Activated CD4-positive, alpha-beta T cell treated with anti-CD3 and anti-CD28 coated beads, Interleukin-2, amount 50 U/mL, for 24 hours (primary cell): ENCODE measurements at regions not wholly inside any gene's neighbourhood (a gene's known extent, or its start where the extent isn't known, plus 50 kb on each side); places are given as distances from the start of the nearest gene placed in this dataset.
"Not testable (repeated sequence)": the region's sequence is repeated elsewhere in the genome, so short reads cannot be mapped to it uniquely, and the experiment has no call there.

Experiments used
- DNase-seq, 2 donors: peaks; one replicate each; pipeline ENCODE4 v3.0.0-alpha.2; 2020; ENCODE audit warnings: low read depth in 1 of 2, low spot score in 1 of 2

DNA sequence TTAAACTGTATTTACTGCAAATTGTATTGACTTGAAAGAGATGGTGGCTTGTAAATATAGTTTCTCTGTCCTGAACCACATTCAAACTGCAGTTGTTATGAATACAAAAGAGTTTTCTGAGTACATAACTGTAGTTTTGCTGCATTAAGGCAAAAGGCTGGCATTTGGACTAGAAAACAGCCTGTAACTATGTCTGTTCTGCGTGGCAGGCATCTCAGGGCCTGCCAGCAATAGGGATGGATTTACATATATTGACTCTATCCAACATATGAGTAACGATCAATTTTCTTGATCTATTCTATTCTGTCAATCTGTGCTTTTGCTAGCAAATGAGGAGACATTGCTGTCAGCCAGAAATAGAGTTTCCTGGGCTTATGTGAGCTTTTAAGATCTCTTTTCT is 174.6 kb downstream of the TMEM26 start:
- no peak for DNase-seq

DNA sequence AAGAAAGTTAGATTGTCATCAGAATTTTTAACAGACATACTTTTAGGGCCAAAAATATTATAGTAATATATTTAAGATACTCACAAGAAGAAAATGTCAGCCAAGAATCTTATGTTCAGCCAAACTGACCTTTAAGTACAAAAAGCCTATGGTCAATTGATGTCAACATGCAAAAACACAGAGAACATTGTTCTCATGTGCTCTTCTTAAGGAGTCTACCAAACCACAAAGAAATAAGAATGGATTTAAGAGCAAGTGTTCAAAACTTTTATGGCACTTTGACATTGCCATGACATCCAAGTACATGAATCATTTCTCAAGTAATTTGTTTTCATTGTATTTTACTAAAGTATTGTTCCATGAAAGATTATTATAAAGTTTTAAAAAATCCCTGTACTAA is 180.4 kb downstream of the TMEM26 start:
- no peak for DNase-seq

DNA sequence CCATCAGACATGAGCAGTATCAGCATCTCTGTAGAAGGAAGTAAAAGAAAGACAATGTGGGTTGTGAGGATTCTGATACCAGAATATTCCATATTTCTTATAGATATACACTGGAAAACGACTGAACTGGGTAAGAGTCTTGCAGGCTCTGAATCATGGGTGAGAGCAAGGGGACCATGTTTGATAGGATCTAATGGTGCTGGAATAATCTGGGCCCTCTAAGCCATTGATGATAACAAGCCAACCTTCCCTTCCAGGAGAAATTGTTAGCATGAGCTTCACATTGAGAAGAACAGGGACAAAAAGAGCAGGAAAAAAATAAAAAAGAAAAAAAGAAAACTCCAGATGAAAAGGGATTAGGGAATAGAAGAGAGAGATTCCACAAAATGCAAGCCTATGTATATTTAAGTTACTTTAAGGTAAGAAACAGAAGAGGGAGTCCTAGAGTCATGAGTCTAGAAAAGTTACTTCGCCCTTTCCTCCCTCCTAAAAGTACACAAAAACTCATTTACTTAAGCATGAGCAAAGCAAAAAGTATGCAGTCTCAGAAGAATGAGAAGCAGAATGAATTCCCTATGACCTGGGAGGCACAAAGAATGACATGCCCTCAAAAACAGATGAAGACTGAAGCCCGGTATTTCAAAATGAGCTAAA is 181.9 kb downstream of the TMEM26 start:
- no peak for DNase-seq

DNA sequence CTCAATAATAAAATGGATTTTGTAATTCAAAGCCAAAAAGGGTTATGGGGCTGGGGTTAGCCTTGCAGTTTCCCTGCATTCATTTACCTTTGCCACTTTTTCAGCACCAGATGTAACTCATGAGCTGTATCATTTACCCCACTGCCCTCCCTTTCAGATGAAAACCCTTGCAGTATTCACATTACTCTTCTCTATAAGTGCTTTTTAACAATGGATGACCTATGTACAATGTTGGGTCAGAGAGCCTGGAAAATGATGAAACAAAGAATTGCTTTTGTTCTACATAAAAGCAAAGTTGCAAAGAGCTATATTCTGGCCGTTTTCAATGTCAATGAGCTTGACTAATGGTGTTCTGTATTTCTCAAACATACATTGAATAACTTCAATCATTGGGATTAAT is 189.7 kb downstream of the TMEM26 start:
- DNase-seq: no peak

DNA sequence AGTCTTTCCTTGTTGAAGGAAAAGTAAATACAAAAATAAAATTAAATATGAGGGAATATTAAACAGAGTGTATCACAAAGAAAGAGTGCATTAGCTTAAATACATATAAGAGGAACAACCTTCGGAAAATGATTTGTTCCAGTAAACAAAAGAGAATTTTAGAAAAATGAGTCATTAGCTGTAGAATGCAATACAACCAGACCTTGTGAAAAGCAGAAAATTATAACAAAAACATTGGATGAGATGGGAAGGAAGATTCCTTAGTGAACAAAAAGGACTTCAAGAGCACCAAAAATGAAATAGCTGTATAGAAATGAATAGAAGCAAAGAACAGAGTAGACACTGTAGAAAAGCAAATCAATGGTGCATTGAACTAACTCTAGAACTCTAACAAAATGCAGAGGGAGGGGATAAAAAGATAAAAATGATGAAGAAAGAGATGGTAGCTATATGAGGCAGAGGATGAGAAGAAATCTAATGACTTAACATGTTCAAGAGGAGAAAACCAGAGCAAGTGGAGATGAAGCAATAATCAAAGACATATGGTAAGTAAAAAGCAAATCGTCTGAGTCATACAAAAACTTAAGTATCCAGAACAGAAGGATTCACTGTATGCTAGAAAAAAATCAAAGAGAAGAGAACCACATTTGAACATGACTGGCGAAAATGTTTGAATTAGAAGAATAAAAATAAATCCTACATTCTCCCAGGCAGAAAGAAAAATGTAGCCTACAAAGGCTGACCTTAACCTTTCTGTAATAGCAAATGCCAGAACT is 190.5 kb downstream of the TMEM26 start:
- DNase-seq: no peak

DNA sequence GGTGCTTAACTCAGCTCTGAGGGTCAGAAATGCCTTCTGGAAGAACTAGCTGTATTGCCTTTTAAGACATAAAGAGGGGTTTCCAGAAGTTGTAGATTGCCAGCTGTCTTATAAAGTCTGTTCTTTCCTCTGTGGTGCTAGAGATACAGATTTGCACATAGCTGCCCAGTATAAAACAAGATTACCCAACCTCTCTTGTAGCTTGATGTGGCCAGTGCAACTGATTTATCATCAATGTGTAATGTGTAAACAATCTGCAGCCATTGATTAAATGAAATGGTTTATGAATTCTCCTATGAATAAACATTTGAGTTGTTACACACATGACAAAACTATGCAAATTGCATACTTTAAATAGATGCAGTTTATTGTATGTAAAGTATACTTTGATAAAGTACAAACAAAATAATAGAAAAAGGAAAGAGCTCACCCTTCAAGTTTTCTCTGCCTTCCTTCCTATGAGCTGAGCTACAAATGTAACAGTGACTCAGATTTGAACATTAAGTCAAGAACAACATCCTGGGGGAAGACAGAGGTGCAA is 195.2 kb downstream of the TMEM26 start:
- DNase-seq: no peak

DNA sequence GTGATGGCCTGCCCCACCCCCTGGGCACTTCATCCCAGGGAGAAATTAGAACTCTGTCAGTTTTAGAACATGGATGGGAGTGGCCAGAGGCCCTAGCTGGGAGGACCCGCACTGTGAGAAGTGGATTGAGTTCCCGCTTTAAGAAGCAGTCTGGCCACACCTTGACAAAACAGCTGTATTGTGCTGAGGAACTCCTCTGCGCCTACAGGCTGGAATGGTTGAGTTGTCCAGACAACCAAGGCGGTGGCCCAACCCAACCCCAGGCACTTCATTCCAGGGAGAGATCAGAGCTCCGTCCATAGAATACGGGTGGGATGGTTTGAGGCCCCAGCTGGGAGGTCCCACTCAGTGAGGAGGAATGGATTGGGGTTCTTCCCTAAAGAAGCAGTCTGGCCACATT is 196.0 kb downstream of the TMEM26 start:
- no peak for DNase-seq

DNA sequence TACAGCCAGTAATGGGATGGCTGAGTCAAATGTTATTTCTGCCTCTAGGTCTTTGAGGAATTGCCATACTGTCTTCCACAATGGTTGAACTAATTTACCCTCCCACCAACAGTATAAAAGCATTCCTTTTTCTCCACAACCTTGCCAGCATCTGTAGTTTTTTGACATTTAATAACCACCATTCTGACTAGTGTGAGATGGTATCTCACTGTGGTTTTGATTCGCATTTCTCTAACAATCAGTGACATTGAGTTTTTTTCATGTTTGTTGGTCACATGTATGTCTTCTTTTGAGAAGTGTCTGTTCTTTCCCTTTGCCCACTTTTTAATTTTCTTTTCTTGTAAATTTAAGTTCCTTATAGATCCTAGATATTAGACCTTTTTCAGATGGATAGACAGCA is 200.9 kb downstream of the TMEM26 start:
- not testable (repeated sequence) for DNase-seq

DNA sequence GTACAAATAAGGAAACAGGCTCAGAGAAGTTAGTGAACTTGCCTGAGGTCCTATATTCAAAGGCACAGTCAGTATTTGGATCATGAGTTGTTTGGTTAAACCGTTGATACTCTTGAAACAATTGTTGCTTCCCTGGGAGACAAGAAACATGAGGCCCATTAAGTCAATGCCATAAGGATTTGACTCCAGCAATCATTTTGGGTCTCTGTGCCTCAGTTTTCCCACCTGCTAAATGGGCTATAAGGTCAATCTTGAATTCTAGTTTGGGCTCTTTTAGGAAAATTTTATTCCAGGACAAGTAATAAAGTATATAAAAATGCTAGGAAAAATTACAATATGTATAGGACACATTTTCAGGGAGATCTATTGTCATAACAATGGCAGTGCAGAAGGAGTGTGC is 202.1 kb downstream of the TMEM26 start:
- DNase-seq: no peak

DNA sequence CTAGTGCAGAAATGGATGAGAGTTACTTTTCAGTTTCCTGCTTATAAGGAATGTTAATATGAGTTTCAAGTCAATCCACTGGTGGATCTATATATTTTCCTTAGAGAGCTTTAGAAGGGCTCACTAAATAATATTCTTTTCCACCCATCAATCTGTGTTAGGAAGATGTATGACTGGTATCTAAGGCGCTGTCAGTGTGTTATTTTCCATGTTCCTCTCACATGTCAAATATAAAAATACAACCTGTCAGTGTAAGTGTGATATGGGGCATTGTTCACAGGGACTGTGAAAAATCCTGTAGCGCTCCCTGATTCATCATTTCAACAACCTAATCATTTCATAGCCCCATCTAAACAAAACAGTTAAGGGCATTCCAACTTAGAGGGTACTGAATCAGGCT is 203.1 kb downstream of the TMEM26 start:
- DNase-seq: no peak

DNA sequence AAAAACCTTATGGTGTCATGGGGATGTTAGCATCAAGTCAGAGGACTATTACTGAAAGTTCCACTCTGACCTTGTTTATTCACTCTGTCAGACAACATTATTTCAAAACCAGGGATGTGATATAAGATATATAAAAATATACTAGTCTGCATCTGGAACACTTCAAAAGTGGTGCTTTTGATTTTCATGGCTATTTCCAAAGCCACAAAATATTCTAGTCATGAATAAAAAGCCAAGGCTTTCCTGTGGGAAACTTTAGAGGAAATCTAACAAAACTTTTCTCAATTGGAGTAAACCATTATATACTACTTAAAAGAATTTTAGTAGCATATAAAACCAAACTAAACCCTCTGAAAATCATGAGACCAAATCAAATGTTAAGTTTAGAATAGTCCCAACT is 205.2 kb downstream of the TMEM26 start:
- DNase-seq: no peak

DNA sequence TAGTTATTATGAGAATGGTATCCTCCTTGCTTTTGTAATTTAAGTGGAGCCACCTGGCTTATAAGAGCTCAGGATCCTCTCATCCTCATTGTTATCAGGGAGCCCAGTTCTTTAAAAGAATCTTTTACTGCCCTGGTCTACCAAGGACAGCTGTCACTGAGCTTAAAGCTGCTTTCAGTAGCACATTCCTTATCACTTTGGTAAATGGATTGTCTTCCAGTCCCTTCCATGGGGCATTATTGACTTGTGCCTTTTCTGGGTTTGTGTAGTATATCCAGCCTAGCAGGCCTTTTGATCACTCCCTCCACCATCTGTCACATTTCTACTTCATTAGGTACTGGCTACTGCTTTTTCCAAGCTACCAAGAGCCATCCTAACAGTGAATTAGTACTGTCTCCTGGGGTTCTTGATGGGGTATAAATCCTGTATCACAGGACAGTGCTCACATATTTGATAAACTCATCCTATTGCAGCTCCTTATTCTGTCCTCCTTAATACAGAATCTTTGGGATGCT is 208.9 kb downstream of the TMEM26 start:
- no peak for DNase-seq

DNA sequence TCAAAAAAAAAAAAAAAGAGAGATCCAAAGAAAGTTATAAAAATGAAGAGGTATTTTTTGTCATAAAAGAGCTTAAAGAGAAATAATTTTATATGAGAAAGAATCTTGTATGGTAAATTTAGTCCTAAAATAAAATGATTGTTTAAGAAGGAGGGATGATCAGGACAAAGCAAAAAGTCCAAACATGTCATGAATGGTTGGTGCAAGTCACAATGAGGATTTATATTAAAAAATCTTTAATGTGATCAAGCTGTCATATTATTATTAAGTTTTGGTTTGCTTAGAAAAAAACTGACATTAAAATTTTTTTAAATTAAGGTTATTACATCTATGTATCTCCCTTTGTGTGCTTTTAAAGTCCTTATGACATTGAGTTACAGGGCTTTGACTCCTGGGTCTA is 220.4 kb downstream of the TMEM26 start:
- DNase-seq: no peak

DNA sequence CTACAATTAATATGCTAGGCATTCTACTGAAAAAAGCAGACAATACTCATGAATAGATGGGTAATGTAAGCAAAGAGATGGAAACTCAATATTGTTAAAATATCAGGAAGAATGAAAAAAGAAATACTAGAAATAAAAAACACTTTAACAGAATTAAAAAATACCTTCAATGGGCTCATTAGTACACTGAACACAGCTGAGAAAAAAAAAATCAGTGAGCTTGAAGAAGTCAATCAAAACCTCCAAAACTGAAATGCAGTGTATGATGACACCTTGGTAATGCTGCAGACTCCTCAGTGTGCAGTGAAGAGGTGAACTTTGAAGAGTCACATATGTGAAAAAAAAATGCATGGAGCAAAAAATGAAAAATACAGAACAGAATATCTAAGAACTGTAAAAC is 227.2 kb downstream of the TMEM26 start:
- no peak for DNase-seq

DNA sequence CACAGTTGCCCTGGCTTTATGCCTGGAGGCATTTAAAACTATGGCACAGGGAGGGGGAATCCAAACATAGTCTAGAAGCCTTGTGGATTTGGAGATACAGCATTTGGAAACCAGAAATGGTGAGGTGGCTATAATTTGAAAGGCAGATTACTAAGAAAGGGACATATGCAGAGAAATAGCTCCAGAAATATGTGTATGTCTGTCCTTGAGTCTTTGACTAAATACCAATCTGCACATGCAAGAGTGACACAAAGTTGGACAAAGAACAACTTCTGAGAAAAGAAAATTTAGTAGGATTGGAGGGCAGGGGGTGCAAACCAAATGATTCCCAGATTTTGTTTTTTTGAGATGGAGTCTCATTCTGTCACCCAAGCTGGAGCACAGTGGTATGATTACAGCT is 229.6 kb downstream of the TMEM26 start:
- no peak for DNase-seq

DNA sequence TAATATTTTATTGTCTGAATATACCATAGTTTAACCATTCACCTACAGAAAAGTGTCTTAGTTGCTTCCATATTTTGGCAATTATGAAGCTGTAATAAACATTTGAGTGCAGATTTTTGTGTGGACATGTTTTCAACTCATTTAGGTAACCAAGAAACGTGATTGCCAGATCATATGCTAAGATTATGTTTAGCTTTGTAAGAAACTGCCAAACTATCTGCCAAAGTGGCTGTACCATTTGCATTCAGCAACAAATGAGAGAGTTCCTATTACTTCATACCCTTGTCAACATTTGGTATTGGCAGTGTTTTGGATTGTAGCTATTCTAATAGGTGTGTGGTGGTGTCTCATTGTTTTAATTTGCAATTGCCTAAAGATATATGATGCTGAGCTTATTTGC is 233.5 kb downstream of the TMEM26 start:
- no peak for DNase-seq

DNA sequence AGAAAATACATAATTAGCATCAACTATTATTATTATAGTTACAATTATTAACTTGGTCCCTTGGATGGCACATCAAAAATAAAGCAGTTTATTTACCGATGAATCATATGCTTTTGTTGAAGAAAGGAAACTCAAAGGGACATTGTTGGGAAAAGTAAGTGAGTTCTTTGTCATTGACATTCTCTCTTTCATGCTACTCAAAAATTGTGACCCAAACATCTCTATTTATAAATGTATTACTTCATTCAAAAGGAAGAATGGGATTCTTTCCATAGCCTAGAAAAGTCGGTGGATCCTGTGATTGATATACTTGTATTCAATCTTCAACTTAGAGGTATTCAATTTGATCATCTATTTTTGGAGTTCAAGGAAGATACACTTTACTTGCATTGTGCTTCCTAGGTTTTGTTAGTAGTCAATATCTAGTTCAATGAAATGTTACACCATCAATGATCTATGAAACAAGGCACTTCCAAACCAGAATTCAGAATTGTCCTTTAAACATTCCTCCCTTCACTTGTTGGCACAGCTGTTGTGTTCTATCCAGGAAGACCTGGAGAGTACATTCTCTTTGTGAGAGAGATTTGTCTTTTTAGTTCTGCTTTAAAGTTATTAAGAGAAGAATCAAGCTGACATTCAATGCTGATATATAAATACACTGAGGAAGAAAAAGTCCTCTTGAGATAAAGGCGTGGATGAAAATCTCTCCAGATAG is 235.2 kb downstream of the TMEM26 start:
- no peak for DNase-seq

DNA sequence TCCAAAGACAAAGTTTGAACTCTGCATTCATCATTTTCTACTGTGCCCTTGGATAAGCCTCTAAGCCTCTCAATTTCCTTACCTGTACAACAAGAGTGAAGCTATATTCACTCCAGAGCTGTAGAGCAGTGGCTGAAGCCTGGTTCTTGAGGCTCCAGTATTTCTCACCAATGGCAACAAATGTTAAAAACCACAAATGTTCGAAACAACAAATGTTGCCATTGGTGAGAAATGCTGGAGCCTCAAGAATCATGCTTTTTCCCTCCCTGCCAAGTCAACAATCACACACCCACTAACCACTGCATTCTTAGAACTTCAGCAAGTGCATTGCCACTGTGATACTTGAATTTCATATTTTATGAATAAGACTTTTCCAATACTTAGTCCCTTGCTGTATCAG is 237.9 kb downstream of the TMEM26 start:
- no peak for DNase-seq

DNA sequence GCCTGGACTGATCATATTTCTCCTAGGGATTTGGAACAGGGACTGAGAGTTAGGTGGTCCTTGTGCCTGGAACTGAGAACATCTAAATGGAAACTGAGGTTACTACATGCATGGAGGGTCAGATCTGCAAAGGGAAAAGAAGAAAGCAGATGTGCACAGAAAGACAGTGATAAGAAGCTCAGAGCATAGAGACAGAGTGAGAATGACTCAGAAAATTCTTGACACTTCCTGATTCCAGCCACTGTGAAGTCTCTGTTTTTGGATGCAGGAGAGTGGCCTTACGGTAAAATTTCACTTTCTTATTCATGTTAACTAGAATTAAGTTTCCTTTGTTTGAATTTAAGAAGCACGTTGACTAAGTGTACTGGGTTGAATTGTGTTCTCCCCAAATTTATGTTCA is 241.7 kb downstream of the TMEM26 start:
- no peak for DNase-seq

DNA sequence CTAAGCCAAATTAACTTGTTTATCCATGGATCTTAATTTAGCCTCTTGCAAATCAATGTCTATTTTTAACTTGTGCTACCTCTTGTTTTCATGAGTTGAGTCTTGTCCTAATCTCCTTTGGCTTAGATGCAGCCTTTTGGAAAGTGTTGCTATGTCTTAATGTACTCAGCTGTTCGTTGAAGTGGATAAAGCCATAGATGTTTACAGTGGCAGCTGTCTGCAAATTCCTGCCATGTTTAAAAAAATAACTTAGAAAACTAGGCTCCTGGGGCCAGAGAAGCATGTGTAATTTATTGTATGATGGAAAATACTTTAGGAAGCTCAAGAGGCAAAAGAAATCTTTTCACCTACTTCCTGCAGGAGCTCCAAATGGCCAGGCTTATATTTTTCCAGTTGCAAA is 253.1 kb upstream of the RHOBTB1 start:
- DNase-seq: no peak

DNA sequence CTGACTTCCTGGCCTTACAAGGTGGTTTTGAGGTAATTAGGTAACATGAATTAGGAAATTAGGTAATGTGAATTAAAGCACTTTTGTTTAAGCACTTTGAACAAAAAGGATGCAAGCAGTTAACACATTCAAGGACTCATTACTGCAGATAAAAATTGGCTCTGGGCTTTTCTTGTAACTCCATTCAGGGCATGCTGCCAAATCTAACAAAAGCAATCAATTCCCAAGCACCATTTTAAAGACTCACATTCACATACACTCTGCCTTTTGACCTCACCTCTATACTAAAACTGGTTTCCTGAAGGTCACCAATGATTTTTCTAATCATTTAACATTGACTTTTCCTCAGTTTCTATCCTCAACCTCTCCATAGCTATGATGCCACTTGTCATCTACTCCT is 251.2 kb upstream of the RHOBTB1 start:
- DNase-seq: no peak

DNA sequence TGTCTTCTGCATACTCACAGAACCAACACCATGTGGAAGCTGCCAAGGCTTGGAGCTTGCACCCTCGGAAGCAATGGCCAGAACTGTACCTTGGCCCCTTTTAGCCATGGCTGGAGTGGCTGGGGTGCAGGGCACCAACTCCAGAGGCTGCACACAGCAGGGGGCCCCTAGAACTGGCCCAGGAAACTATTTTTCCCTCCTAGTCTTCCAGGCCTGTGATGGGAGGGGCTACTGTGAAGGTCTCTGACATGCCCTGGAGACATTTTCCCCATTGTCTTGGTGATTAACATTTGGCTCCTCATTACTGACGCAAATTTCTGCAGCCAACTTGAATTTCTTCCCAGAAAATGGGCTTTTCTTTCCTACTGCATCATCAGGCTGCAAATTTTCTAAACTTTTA is 248.6 kb upstream of the RHOBTB1 start:
- DNase-seq: not testable (repeated sequence)
